Cardiac muscle cell (in vitro differentiated cells and primary cell): ENCODE measurements at regions not wholly inside any gene's neighbourhood (a gene's known extent, or its start where the extent isn't known, plus 50 kb on each side); places are given as distances from the start of the nearest gene placed in this dataset.
A peak's percentile ranks its signal among the peaks of the same experiment; 100 is the strongest.

Experiments
- DNase-seq, 2 donors: peaks; one replicate each; pipeline versions ENCODE4 v3.0.0 to v3.0.0-alpha.2; 2010 to 2017; ENCODE audit warnings: low read depth in 1 of 2, low spot score in 1 of 2
- H3K27ac ChIP-seq: fragments of 200-600 bp; sonication (generic); 2 replicates; pipeline ENCODE4 v1.5.1; 2016
- H3K27me3 ChIP-seq: fragments of 200-600 bp; sonication (generic); 2 replicates; pipeline ENCODE4 v1.6.0; 2016; ENCODE audit warnings: control low read depth
- H3K36me3 ChIP-seq: fragments of 200-600 bp; sonication (generic); 2 replicates; pipeline ENCODE4 v1.5.1; 2016; ENCODE audit warnings: control low read depth
- H3K4me1 ChIP-seq: fragments of 200-600 bp; sonication (generic); 2 replicates; pipeline ENCODE4 v1.8.1; 2017; ENCODE audit warnings: low read depth, mild to moderate bottlenecking, mixed run types
- H3K4me3 ChIP-seq: fragments of 200-600 bp; sonication (generic); 2 replicates; pipeline ENCODE4 v1.5.1; 2016; ENCODE audit warnings: mild to moderate bottlenecking
- H3K9me3 ChIP-seq: fragments of 200-600 bp; sonication (generic); 2 replicates; pipeline ENCODE4 v1.5.1; 2017; ENCODE audit warnings: low read depth, mild to moderate bottlenecking, control low read depth
- CTCF ChIP-seq: IDR thresholded peaks from 2 replicates; pipeline ENCODE4 v1.5.1; 2012; ENCODE audit warnings: low read depth, mild to moderate bottlenecking, low read length

GRCh38 chr7:52362521-52362920 is 672.9 kb upstream of the POM121L12 start:
- H3K4me1 ChIP-seq = no peaks in the 10 kb centered on the region
- TF ChIP-seq CTCF = no peak
- H3K27me3 ChIP-seq = no peaks in the 10 kb centered on the region
- no peaks in the 10 kb centered on the region for H3K36me3 ChIP-seq
- H3K9me3 ChIP-seq = no peaks in the 10 kb centered on the region
- H3K4me3 ChIP-seq = no peak overlapping the region
- no peak for DNase-seq
- no peak overlapping the region for H3K27ac ChIP-seq

- DNase-seq = no peak
- Histone ChIP-seq H3K27ac (no peak overlapping the region), H3K9me3 (no peaks in the 10 kb centered on the region), H3K27me3 (no peaks in the 10 kb centered on the region), H3K4me3 (no peak overlapping the region), H3K36me3 (no peaks in the 10 kb centered on the region), H3K4me1 (no peaks in the 10 kb centered on the region)
- no peak for TF ChIP-seq CTCF
These were observed 674.9 kb upstream of the POM121L12 start for GRCh38 chr7:52360541-52360940.

GRCh38 chr7:52355053-52355452 is 680.4 kb upstream of the POM121L12 start:
- no peaks in the 10 kb centered on the region for H3K36me3 ChIP-seq
- H3K4me1 ChIP-seq = no peaks in the 10 kb centered on the region
- H3K27ac ChIP-seq = no peak overlapping the region
- no peak for TF ChIP-seq CTCF
- DNase-seq = peak in 1 of 2 donors; percentile 72
- H3K9me3 ChIP-seq = no peaks in the 10 kb centered on the region
- H3K4me3 ChIP-seq = no peak overlapping the region
- no peaks in the 10 kb centered on the region for H3K27me3 ChIP-seq

GRCh38 chr7:52352013-52352981 is 683.1 kb upstream of the POM121L12 start:
- TF ChIP-seq CTCF = no peak
- Histone ChIP-seq H3K27ac (no peak overlapping the region), H3K9me3 (no peaks in the 10 kb centered on the region), H3K4me1 (no peaks in the 10 kb centered on the region), H3K36me3 (no peaks in the 10 kb centered on the region), H3K4me3 (no peak overlapping the region), H3K27me3 (no peaks in the 10 kb centered on the region)
- DNase-seq = no peak

GRCh38 chr7:52344015-52344414 is 691.4 kb upstream of the POM121L12 start:
- Histone ChIP-seq H3K27ac (no peak overlapping the region), H3K9me3 (no peaks in the 10 kb centered on the region), H3K4me1 (no peaks in the 10 kb centered on the region), H3K4me3 (no peak overlapping the region), H3K27me3 (no peaks in the 10 kb centered on the region), H3K36me3 (no peaks in the 10 kb centered on the region)
- no peak for DNase-seq
- TF ChIP-seq CTCF = no peak
